Skeletal muscle cell (primary cell): ENCODE measurements at regions not wholly inside any gene's neighbourhood (a gene's known extent, or its start where the extent isn't known, plus 50 kb on each side); places are given as distances from the start of the nearest gene placed in this dataset.

Experiments
- DNase-seq: peaks from one replicate; pipeline ENCODE4 v3.0.0-alpha.2; 2010; ENCODE audit warnings: low read depth
- H3K4me3 ChIP-seq: 2 replicates; pipeline ENCODE4 v1.5.1; 2011; ENCODE audit warnings: low read depth, mild to moderate bottlenecking, control low read depth, low read length, moderate library complexity

- H3K4me3 ChIP-seq = no peak overlapping the region
- DNase-seq = no peak
Observed at GRCh38 chr10:4025339-4025738, 240.3 kb upstream of the KLF6 start.

- no peak for DNase-seq
- no peak overlapping the region for H3K4me3 ChIP-seq
Observed at GRCh38 chr10:4024516-4025245, 239.7 kb upstream of the KLF6 start.

- no peak for DNase-seq
- H3K4me3 ChIP-seq = no peak overlapping the region
Observed at GRCh38 chr10:4024027-4024426, 239.0 kb upstream of the KLF6 start.

GRCh38 chr10:4022473-4022872 lies 237.5 kb upstream of the KLF6 start:
- H3K4me3 ChIP-seq = no peak overlapping the region
- DNase-seq = no peak

- DNase-seq = no peak
Observed at GRCh38 chr10:4020631-4021030, 235.6 kb upstream of the KLF6 start.

GRCh38 chr10:4018054-4018511 lies 233.1 kb upstream of the KLF6 start:
- no peak overlapping the region for H3K4me3 ChIP-seq
- no peak for DNase-seq

More at GRCh38 chr10:4020631-4021030, 235.6 kb upstream of the KLF6 start:
- H3K4me3 ChIP-seq = no peak overlapping the region

GRCh38 chr10:4017336-4017735 lies 232.3 kb upstream of the KLF6 start:
- no peak overlapping the region for H3K4me3 ChIP-seq
- DNase-seq = no peak

- DNase-seq = no peak
- H3K4me3 ChIP-seq = no peak overlapping the region
Observed at GRCh38 chr10:4016214-4016740, 231.3 kb upstream of the KLF6 start.

- H3K4me3 ChIP-seq = no peak overlapping the region
- no peak for DNase-seq
Observed at GRCh38 chr10:4013651-4014121, 228.7 kb upstream of the KLF6 start.

- H3K4me3 ChIP-seq = no peak overlapping the region
- DNase-seq = no peak
Observed at GRCh38 chr10:4012848-4013247, 227.8 kb upstream of the KLF6 start.

GRCh38 chr10:4011136-4011812 lies 226.3 kb upstream of the KLF6 start:
- no peak for DNase-seq
- no peak overlapping the region for H3K4me3 ChIP-seq

GRCh38 chr10:4008676-4009382 lies 223.8 kb upstream of the KLF6 start:
- DNase-seq = no peak
- no peak overlapping the region for H3K4me3 ChIP-seq

- no peak overlapping the region for H3K4me3 ChIP-seq
- DNase-seq = no peak
Observed at GRCh38 chr10:4007771-4008170, 222.8 kb upstream of the KLF6 start.

GRCh38 chr10:4006858-4007257 lies 221.8 kb upstream of the KLF6 start:
- DNase-seq = no peak

GRCh38 chr10:4006051-4006450 lies 221.0 kb upstream of the KLF6 start:
- H3K4me3 ChIP-seq = no peak overlapping the region
- no peak for DNase-seq

More at GRCh38 chr10:4006858-4007257, 221.8 kb upstream of the KLF6 start:
- no peak overlapping the region for H3K4me3 ChIP-seq

- no peak overlapping the region for H3K4me3 ChIP-seq
- no peak for DNase-seq
Observed at GRCh38 chr10:4004990-4005389, 220.0 kb upstream of the KLF6 start.

GRCh38 chr10:4004144-4004543 lies 219.1 kb upstream of the KLF6 start:
- no peak overlapping the region for H3K4me3 ChIP-seq
- DNase-seq = no peak

GRCh38 chr10:4003348-4003973 lies 218.5 kb upstream of the KLF6 start:
- no peak for DNase-seq
- no peak overlapping the region for H3K4me3 ChIP-seq

- no peak for DNase-seq
- no peak overlapping the region for H3K4me3 ChIP-seq
Observed at GRCh38 chr10:4001811-4002210, 216.8 kb upstream of the KLF6 start.

- no peak for DNase-seq
- no peak overlapping the region for H3K4me3 ChIP-seq
Observed at GRCh38 chr10:3999642-4000041, 214.6 kb upstream of the KLF6 start.
